Sciatic nerve (tissue), 2 donors: ENCODE measurements at regions not wholly inside any gene's neighbourhood (a gene's known extent, or its start where the extent isn't known, plus 50 kb on each side); places are given as distances from the start of the nearest gene placed in this dataset.
"Not testable (repeated sequence)": the region's sequence is repeated elsewhere in the genome, so short reads cannot be mapped to it uniquely, and the experiment has no call there.

ENCODE experiments used
- ATAC-seq: fragments of 200-7000 bp; cut with Tn5 transposase; one replicate; pipeline ENCODE4 v1.9.1; 2020; ENCODE audit warnings: mild to moderate bottlenecking, moderate library complexity
- DNase-seq: peaks from one replicate; pipeline ENCODE4 v3.0.0-alpha.2; 2020; ENCODE audit warnings: low spot score
- intact Hi-C: fragments of 100-400 bp; cut with DNase I; formaldehyde crosslinking; loops from one replicate; pipeline ENCODE4 v1.14.2; 2022
- donor health status: DM: no; HTN: no; CAD: no.
- donor health status: DM: no; HTN: no; CAD: no.

DNA sequence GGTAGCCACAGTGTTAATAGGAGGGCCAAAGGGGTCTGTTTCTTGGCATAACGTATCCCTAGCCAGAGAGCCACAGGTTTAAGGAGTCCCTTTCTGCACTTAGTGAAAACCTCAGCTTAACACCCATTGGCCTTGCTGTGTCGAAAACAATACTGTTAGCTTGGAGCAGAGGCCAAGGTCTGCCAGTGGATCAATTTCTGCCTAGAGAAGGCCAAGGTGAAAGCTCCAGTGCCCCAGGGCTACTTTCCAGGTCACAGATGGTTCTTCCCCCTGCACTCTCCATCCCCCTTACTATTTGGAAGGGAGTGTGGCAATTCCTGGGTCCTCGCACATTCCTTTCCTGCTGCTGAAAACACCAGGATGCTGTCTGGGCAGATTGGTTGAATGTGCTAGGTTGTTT, 74.8 kb upstream of the TNP1 start:
- DNase-seq (no peak), ATAC-seq (peak; percentile 14)
- intact Hi-C loops, result no loop called here

DNA sequence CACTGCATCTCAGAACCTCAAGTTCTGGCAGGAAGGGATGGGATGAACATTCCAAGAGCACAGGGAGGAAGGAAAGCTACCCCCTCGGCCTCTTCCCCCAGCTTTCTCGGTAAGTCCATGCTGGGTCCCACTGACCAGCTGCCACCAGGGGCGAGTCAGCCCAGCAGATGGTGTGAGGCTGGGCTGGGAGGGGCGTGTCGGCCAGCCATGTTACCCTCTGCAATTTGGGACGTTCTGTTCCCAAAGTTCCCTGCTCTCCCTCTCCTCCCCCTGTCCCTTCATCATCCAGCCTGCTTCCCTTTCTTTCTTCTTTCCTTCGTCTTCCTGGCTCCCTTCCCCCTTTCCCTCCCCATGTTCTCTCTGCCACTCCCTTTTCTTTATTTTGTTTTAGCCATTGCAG, 74.3 kb upstream of the TNP1 start:
- intact Hi-C loops, result no loop called here
- ATAC-seq (peak; percentile 66), DNase-seq (no peak)

DNA sequence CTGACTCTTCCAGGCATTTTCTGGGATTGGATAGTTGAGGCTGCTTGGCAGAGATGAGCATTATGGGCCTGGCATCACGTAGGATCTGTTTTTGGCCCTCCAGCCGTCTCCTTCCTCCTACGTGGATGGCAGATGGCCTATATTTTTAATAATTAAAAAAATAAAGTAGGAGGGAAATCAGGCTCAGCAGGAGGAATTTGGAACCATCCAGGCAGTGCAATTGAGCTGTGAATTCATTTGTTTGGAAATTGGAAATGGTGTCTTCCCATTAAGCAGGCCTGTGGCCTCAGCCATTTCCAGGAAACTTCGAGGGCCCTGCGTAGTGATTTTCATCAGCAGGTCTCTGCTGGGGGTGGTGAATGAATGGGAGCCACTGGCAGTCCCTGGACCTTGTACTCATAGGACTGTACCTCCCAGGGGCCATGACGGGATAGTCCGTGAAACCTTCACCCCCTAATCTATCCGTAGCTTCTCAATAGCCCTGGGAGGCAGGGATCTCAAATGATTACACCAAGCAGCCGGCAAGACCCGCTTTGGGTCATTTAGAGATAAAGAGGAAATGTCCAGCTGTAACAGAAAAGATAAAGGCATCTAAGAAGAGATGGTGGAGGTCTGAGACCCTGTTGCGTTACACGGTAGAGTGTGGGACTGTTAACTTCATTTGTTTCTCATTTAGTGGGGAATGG, 73.1 kb upstream of the TNP1 start:
- ATAC-seq (no peak), DNase-seq (no peak)
- intact Hi-C loops, result no loop called here

DNA sequence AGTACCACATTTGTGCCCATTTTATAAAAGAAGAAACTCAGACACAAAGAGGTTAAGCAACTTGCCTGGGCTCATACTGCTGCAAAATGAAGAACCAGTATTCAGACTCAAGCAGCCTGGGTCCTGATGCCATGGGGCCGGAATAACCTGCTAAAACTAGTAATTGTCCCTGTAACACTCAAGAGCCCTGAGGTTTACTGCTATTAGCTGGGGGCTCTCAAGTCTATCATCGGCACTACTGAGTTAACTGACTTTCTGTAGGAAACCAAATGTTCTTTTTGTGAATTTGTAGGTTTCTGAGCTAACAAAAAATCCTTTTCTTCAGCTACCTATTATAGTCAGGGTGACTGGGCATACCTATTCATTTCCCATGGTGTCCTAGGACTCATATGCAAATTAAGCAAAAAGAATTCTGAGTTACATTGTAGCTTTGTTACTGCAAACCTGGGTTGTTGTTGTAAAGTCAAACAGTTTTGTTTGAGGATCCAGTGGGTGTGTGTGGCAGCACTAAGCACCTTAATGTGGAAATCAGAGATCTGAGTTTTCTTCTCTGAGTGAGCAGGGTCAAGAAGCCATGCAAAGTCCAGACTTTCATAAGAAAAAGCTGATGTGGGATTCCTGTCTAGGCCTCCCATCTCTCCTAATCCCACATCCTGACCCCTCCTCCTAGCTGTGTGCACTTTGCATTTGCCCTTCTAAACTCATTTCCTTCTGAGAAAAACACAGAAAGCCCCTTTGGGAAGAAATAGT, 72.4 kb upstream of the TNP1 start:
- ATAC-seq (no peak), DNase-seq (no peak)
- intact Hi-C loops, result no loop called here

DNA sequence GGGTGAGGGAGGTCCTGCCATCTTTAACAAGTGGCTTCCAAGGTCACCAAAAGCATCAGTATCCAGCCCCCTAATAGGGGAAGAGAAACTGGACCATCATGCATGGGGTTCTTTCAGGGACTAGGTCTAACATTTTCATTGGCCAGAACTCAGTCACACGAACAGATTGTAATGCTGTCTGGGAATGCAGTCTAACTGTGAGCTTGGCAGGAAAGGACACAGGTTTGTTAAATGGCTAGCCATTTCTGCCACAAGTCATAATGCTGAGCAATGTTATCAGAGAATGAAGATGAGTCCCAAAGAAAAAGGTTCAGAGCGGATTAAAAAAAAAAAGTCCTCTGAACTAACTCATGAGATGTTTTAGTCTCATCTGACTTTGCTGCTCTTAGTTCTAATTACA, 70.9 kb upstream of the TNP1 start:
- DNase-seq (no peak), ATAC-seq (no peak)
- intact Hi-C loops, result no loop called here

DNA sequence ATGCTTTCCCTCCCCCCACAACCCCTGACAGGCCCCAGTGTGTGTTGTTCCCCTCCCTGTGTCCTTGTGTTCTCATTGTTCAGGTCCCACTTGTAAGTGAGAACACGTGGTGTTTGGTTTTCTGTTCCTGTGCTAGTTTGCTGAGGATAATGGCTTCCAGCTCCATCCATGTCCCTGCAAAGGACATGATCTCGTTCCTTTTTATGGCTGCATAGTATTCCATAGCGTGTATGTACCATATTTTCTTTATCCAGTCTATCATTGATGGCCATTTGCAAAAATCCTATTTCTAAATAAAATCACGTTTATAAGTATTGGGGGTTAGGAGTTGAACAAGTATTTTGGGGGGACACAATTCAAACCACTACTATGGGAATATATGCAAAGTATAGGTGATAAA, 69.5 kb upstream of the TNP1 start:
- ATAC-seq, DNase-seq, intact Hi-C loops: not testable (repeated sequence)

DNA sequence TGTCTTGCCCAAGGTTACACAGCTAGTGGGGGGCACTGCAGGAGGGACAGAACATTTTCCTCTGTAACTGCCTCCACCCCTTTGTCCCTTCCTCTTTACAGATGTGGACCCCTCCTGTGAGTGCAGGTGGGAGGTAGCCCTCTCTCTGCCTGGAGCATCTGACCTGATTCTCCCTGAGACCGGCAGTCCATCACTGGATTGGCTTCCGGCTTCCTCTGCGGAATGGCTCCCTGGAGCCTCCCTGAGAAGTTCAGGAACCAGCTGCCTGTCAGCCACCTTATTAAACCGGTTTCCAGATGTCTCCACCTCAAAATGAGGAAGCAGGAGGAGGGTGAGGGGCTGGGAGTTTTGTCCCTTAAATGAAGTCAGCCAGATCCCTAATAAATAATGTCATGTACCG, 67.3 kb upstream of the TNP1 start:
- intact Hi-C loops, result no loop called here
- no peak for DNase-seq
- ATAC-seq, result no peak

DNA sequence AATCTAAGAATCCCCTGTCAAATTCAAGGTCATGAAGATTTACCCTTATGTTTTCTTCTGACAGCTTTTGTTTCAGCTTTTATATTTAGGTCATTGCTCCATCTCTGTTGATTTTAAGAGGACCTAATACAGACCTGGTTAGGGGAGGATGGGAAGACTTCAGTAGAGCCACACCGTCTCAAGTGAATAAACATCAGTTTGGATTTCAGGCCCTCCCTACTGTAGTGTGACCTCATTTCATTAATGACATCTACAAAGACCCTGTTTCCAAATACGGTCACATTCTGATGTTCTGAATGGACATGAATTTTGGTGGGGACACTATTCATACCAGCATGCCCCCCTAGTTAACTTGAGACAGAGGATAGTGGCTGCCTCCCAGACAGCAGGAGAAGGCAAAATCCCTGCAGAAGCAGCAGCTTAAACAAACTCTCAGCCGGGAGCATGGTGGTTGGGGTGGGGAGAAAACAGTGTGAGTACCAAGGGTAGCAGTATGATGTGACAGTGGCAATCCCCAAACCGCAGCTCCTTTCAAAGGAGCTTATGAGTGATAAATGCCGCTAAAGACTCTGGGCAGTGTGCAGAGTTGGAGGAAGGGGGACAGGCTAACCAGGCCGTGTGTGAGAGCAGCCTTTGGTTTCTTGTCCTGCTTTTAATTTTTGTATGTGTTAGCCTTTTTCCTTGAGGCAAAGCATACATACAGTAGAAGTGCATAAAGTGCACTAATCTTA, 65.9 kb upstream of the TNP1 start:
- intact Hi-C loops, result no loop called here
- DNase-seq, result no peak
- no peak for ATAC-seq

DNA sequence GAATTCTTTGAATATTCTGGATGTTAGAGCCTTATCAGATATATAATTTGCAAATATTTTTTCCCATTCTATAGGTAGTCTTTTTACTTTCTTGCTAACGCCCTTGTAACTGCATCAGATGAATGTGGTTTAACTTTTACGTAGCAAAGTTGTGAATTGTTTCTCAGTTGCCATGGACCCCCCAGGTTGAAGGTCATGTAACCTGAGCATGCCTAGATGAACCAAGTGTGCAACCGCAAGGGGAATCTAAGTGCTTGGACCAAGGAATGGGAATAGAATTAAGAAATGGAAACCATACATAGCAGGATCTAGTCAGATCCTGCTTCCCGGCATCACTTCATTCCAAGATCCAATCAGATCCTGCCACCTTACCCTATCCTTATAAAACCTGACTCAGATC, 65.1 kb upstream of the TNP1 start:
- ATAC-seq (no peak), DNase-seq (no peak)
- intact Hi-C loops, result no loop called here

DNA sequence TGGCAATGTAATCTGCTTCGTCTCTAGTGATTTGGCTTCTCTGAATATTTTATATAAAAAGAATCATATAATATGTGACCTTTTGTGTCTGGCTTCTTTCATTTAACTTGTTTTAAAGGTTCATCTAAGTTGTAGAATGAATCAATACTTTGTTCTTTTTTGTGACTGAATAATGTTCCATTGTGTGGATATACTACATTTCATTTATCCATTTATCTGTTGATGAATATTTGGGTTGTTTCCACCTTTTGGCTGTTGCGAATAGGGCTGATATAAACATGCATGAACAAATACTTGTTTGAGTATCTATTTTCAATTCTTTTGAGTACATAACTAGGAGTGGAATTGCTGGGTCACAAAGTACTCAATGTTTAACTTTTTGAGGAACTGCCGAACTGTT, 63.8 kb upstream of the TNP1 start:
- DNase-seq (no peak), ATAC-seq (no peak)
- intact Hi-C loops, result no loop called here

DNA sequence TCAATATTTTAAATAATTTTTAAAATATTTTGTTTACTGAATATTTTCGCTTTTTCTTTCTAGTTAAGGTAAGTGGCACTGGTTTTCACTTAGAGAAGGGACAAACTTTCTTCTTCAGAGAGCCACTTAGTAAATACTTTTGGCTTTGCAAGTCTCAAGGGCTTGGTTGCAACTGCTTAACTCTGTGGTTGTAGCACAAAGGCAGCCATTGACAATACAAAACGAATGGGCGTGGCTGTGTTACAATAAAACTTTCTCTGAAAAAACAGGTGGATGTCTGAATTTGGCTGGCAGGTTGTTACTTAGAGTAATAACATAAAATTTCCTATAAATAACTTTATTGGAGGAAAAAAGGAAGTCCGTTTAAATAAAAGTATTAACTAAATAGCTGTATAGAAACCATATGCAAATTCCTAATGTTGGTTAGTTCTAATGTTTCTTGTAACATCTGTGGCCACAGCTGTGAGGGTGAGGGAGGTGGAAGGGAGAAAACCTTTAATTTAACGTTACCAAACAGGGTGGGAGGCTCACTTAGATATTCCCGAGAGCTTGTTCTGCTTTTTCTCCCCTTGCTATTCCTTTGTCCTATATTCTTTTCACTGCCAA, 62.4 kb upstream of the TNP1 start:
- intact Hi-C loops, result no loop called here
- no peak for ATAC-seq
- no peak for DNase-seq

DNA sequence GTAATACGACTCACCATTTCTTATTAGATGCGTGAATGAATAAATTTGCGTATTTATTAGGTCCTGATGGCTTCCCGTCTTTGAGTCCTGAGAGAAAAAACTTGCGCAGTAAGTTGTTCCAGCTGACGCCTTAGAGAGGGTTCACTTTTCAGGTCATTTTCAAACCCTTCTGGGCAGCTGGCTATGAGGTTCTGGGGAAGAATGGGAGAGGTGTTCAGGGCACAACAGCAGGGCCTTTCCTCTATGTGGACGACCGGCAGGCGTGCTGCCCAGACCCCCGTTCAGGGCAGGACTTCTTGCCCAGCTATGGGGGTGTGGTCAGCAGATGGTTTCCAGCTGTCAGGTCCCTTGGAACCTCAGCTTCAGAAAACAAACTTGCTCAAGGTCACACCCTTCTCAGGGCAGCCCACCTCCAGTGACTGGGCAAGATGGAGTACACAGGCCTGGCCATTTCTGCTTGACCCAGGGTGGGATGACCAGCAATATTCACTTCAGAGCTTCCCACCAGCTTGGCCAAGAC, 61.1 kb upstream of the TNP1 start:
- intact Hi-C loops, result no loop called here
- DNase-seq (no peak), ATAC-seq (peak; percentile 72)

DNA sequence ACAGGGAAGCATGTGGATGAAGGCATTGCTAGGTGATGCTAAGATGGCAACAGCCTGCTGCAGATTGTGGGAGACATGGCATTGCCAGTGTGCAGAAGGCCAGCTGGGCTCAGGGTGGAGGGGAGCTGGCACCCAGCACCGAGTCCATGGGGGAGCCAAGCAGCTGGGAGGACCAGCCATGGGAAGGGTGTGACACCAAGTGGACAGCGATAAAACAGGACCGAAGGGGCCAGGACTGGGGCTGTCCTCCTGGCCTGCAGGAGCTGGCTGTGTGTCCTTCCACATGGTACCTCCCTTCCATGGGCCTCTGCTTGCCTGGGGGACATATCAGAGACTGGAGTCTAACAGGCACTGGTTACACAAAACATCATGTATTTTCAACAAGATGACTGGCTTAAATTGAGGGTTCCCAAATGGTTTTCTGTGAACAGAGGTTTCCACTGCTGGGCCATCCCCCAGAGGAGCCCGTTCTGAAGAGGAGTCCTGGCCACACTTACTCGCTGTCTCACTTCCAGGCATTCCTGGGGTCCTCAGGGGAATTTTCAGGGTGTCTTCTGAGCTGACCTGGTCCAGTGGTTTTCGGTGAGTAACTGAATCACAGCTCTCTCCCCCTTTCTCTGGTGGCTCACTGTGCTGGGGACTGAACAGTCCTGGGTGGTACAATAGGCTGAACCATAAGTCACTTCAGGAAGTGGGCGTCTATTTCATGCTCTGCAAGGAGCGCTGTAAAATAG, 60.4 kb upstream of the TNP1 start:
- DNase-seq (no peak), ATAC-seq (peak; percentile 72)
- intact Hi-C loops, result no loop called here

DNA sequence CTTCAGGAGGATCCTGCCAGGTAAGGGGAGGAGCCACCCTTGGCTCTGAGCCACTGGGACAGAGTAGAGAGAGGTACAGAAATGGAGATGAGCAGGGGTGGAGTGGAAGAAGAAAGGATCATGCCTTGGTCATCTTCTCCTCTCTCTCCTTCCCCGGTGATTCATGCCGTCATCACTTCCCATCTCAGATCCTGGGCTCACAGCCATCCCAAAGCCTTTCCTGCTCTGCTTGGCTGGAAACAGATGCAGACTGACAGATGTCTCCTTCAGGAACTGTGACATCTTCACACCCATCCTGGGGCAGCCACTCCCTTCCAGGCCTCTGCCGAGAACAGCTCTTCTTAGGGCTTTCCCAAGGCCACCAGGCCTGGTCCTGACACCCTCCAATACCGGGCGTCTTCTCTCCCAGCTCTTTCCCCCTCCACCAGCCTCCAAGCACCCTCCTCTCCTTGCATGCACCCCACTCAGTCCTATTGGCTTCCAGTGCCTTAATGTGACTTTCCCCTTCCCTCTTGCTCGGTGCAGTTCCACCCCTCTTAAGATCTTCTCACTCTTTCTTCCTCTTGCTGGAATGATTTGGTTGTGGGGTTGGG, 58.3 kb upstream of the TNP1 start:
- intact Hi-C loops, result no loop called here
- ATAC-seq (peak; percentile 2), DNase-seq (no peak)

DNA sequence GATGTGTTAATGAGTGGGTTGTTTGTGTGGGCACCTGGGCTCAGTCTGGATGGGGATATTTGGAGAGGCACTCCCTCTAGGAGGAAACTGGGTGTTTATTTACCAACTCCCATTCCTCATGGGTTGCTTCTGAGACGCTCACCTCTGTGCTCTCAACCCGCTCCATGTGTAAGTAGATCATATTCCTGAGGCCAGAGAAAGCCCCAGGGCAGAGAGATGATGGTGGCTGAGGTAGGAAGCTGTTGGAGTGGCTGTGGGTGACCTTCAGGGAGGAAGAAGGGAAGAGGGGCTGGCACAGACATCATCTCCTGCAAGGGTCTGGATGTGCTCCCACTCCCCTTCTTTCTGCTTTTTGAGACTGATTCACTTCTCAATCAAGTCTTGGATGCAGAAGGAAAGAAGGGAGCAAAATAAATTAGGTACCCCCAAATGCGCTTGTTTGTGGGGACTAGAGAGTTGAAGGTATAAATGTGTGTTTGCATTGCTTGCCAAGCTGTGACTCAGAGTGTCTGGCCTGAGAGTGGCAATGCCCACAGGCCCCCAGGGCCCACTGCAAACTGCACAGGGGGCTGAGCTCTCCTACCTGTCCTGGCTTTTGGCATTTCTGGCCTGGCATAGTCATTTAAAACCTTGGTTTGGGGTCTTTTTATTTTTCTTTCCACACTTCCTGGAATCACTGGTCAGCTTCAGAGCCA, 57.2 kb upstream of the TNP1 start:
- no peak for ATAC-seq
- DNase-seq, result no peak
- intact Hi-C loops, result no loop called here

DNA sequence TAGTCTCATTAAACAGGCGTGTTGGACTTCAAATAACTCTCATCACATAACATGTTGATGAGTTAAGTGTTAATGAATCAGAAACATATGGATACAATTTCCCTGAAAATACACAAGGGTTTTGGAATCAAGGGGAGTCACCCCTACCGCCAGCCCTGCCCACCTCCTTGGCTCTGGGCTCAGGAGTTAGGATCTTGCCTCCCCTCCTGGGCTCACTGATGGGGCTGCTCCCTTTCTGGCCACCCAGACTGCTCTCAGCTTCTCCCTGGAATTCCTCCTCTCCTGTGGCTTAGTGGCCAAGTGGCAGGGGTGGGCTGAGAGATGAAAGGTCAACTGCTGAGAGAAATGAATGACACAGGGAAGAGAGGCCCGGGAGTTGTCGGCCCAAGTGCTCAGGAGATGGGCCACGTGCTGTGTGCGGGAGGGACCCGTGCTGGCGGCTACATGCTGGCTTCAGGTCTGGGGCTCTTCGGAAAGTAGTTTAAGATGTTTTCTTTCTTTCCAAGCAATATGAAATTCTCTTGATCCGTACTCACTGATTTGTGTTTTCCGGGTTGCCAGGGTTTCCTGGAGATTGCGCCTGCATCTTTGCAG, 55.8 kb upstream of the TNP1 start:
- ATAC-seq (peak; percentile 60), DNase-seq (no peak)
- intact Hi-C loops, result no loop called here

DNA sequence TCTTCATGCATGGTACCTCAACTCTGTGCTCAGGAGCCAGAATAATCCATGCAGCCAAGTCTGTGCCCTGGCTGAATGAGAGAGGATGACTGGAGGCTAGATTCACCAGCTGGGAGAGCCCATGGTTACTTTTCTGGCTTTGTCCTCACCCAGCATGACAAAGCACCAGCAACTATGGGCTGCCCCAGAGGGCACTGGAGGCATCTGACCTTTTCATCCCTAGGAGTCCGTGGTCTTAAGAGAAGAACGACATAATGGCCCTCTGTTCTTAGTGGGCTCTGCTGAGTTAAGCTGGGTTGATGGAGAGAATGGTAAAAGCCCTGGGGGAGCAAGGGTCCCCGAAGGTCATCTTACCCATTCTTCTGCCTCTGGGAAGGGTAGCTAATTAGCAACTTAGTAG, 54.6 kb upstream of the TNP1 start:
- ATAC-seq (no peak), DNase-seq (no peak)
- intact Hi-C loops, result no loop called here

DNA sequence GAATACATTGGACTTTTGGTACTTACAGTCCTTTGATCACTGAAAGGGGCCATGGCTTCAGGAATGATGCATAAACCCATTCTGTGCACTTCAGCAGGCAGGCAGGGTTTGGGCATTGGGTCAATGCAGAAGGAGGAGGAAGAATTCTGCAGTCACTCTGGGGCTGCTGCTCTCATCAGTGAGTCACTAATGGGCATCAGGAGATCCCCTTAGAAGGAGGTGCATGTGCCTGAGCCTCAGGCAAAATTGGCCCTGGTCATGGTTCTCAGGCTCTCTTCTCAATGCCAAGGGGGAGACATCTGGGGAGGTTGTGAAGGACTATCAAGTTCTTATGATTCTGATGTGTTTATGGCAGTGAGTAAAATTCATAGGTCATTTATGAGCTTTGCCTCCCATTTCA, 52.0 kb upstream of the TNP1 start:
- ATAC-seq, result no peak
- DNase-seq, result no peak
- intact Hi-C loops, result no loop called here
